ENCODE measurements at regions not wholly inside any gene's neighbourhood (a gene's known extent, or its start where the extent isn't known, plus 50 kb on each side); places are given as distances from the start of the nearest gene placed in this dataset.
"Not testable (repeated sequence)": the region's sequence is repeated elsewhere in the genome, so short reads cannot be mapped to it uniquely, and the experiment has no call there.

- TF ChIP-seq, protein P1, sequence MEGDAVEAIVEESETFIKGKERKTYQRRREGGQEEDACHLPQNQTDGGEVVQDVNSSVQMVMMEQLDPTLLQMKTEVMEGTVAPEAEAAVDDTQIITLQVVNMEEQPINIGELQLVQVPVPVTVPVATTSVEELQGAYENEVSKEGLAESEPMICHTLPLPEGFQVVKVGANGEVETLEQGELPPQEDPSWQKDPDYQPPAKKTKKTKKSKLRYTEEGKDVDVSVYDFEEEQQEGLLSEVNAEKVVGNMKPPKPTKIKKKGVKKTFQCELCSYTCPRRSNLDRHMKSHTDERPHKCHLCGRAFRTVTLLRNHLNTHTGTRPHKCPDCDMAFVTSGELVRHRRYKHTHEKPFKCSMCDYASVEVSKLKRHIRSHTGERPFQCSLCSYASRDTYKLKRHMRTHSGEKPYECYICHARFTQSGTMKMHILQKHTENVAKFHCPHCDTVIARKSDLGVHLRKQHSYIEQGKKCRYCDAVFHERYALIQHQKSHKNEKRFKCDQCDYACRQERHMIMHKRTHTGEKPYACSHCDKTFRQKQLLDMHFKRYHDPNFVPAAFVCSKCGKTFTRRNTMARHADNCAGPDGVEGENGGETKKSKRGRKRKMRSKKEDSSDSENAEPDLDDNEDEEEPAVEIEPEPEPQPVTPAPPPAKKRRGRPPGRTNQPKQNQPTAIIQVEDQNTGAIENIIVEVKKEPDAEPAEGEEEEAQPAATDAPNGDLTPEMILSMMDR (IDR thresholded peaks at IDR 0.05) = not testable (repeated sequence)
- not testable (repeated sequence) for TF ChIP-seq EP300, POLR2AphosphoS5 (IDR thresholded peaks at IDR 0.05)
These were observed 466.8 kb downstream of the BCKDHB start for GRCh38 chr6:80573320-80573719.

Measured in esophagus muscularis mucosa (tissue), 4 donors.